HG02610 (cell line): ENCODE measurements at regions not wholly inside any gene's neighbourhood (a gene's known extent, or its start where the extent isn't known, plus 50 kb on each side); places are given as distances from the start of the nearest gene placed in this dataset.

Source experiments
- ATAC-seq: cut with Tn5 transposase; IDR thresholded peaks from one replicate; pipeline ENCODE4 v1.9.1; 2021; ENCODE audit warnings: mild to moderate bottlenecking, moderate library complexity; ENCODE audit not compliant: unreplicated experiment

- ATAC-seq = no peak
These were observed 214.6 kb downstream of the BRD1 start for GRCh38 chr22:49613108-49613507.

- ATAC-seq = no peak
These were observed 218.3 kb downstream of the BRD1 start for GRCh38 chr22:49609207-49609876.

GRCh38 chr22:49608660-49609059 lies 219.0 kb downstream of the BRD1 start:
- ATAC-seq = no peak

GRCh38 chr22:49608228-49608627 lies 219.4 kb downstream of the BRD1 start:
- no peak for ATAC-seq

GRCh38 chr22:49607821-49608220 lies 219.9 kb downstream of the BRD1 start:
- ATAC-seq = no peak

- no peak for ATAC-seq
These were observed 220.9 kb downstream of the BRD1 start for GRCh38 chr22:49606562-49607290.

GRCh38 chr22:49604732-49605302 lies 222.9 kb downstream of the BRD1 start:
- ATAC-seq = no peak

- no peak for ATAC-seq
These were observed 224.7 kb downstream of the BRD1 start for GRCh38 chr22:49603016-49603415.

GRCh38 chr22:49602481-49602880 lies 225.2 kb downstream of the BRD1 start:
- no peak for ATAC-seq

- ATAC-seq = no peak
These were observed 225.9 kb downstream of the BRD1 start for GRCh38 chr22:49601614-49602321.

GRCh38 chr22:49600891-49601431 lies 226.7 kb downstream of the BRD1 start:
- ATAC-seq = no peak

- ATAC-seq = no peak
These were observed 227.2 kb downstream of the BRD1 start for GRCh38 chr22:49600468-49600867.

- no peak for ATAC-seq
These were observed 227.8 kb downstream of the BRD1 start for GRCh38 chr22:49599691-49600455.

- no peak for ATAC-seq
These were observed 228.6 kb downstream of the BRD1 start for GRCh38 chr22:49599039-49599438.

GRCh38 chr22:49598338-49598737 lies 229.3 kb downstream of the BRD1 start:
- ATAC-seq = no peak

- no peak for ATAC-seq
These were observed 230.1 kb downstream of the BRD1 start for GRCh38 chr22:49597428-49598039.

- no peak for ATAC-seq
These were observed 232.1 kb downstream of the BRD1 start for GRCh38 chr22:49595465-49596078.

GRCh38 chr22:49594078-49594477 lies 233.6 kb downstream of the BRD1 start:
- ATAC-seq = no peak

GRCh38 chr22:49593509-49593908 lies 234.2 kb downstream of the BRD1 start:
- ATAC-seq = no peak
